ENCODE measurements at regions not wholly inside any gene's neighbourhood (a gene's known extent, or its start where the extent isn't known, plus 50 kb on each side); places are given as distances from the start of the nearest gene placed in this dataset.

DNA sequence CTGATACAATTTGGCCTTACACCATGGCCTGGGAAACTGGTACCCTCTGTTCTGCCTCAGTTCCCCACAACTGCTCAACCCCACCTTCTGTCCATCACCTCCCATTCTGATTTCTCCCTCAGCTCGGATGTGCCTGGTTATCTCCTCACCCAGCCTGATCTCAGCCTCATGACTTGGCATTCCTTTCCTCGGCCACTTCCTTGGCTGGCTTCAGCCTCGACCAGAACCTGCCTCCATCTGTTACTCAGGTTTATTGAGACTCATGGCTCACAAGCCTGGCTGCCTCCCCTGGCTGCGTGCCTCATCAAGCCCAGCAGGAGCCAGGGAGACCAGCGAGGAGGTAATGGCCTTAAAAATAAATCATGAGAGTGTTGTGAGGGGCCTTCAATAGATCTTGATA is 356.2 kb upstream of the SPRED2 start:
- no peak for TF ChIP-seq CTCF (IDR thresholded peaks at IDR 0.05; ENCODE audit: borderline replicate concordance, extremely low read depth, low read length, poor library complexity, severe bottlenecking)
- no peak for TF ChIP-seq EZH2 (IDR thresholded peaks at IDR 0.05; ENCODE audit: borderline replicate concordance, low read depth, low read length, severe bottlenecking)
